ENCODE measurements at regions not wholly inside any gene's neighbourhood (a gene's known extent, or its start where the extent isn't known, plus 50 kb on each side); places are given as distances from the start of the nearest gene placed in this dataset.
"Not testable (repeated sequence)": the region's sequence is repeated elsewhere in the genome, so short reads cannot be mapped to it uniquely, and the experiment has no call there.

DNA sequence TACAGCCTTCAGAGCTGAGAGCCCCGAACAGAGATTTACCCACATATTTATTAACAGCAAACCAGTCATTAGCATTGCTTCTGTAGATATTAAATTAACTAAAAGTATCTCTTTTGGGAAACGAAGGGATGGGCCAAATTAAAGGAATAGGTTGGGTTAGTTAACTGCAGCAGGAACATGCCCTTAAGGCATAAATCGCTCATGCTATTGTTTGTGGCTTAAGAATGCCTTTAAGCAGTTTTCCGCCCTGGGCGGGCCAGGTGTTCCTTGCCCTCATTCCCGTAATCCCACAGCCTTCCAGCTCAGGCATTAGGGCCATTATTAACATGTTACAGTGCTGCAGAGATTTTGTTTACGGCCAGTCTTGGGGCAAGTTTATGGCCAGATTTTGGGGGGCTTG lies 68.3 kb upstream of the SCAF11 start:
- TF ChIP-seq CTCF (IDR thresholded peaks at IDR 0.05); POLR2A (IDR thresholded peaks at IDR 0.05; ENCODE audit: low read depth); POLR2AphosphoS5 (IDR thresholded peaks at IDR 0.05); EP300 (IDR thresholded peaks at IDR 0.05): not testable (repeated sequence)

Data from esophagus muscularis mucosa (tissue), 4 donors.